A673 (cell line): ENCODE measurements at regions not wholly inside any gene's neighbourhood (a gene's known extent, or its start where the extent isn't known, plus 50 kb on each side); places are given as distances from the start of the nearest gene placed in this dataset.

Experiments
- EZH2 ChIP-seq: fragments of 200-600 bp; sonication (generic); IDR thresholded peaks from 2 replicates; pipeline ENCODE4 v1.6.1; 2017; ENCODE audit warnings: borderline replicate concordance, low read depth, mild to moderate bottlenecking, mixed read lengths, antibody characterized with exemption, low read length; ENCODE audit not compliant: poor library complexity, severe bottlenecking
- TF ChIP-seq, protein P1 (sequence below): fragments of 300-800, 200-600 bp; sonication (generic); conservative IDR thresholded peaks from 2 replicates; pipeline ENCODE4 v1.5.1; 2017; ENCODE audit warnings: low read depth, mild to moderate bottlenecking, antibody characterized with exemption, low read length, moderate library complexity, mixed read lengths

DNA sequence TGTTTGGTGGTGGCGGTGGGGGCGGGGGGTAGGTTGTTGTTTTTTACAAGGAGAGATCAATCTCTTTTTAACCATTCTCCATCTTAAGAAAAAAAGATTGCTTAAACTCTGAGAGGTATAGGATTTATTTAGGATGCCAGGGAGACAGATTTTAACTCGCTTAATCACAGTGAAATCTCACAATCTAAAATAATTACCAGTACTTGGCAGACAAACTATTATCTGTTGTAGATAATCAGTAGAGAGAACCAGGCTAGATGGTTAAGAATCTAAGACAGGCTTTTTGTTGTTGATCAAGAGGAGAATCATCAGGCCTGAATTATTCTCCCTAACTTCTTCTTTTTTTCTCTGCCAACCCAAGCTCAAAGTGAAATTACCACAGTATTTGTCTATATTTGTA is 470.2 kb upstream of the ADAMTS9 start:
- TF ChIP-seq, protein P1, sequence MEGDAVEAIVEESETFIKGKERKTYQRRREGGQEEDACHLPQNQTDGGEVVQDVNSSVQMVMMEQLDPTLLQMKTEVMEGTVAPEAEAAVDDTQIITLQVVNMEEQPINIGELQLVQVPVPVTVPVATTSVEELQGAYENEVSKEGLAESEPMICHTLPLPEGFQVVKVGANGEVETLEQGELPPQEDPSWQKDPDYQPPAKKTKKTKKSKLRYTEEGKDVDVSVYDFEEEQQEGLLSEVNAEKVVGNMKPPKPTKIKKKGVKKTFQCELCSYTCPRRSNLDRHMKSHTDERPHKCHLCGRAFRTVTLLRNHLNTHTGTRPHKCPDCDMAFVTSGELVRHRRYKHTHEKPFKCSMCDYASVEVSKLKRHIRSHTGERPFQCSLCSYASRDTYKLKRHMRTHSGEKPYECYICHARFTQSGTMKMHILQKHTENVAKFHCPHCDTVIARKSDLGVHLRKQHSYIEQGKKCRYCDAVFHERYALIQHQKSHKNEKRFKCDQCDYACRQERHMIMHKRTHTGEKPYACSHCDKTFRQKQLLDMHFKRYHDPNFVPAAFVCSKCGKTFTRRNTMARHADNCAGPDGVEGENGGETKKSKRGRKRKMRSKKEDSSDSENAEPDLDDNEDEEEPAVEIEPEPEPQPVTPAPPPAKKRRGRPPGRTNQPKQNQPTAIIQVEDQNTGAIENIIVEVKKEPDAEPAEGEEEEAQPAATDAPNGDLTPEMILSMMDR = no peak
- TF ChIP-seq EZH2 = no peak
